Ishikawa (cell line): ENCODE measurements at regions not wholly inside any gene's neighbourhood (a gene's known extent, or its start where the extent isn't known, plus 50 kb on each side); places are given as distances from the start of the nearest gene placed in this dataset.

Experiments used
- CEBPB ChIP-seq: IDR thresholded peaks from 2 replicates; pipeline ENCODE4 v1.6.1; 2012
- FOXM1 ChIP-seq: IDR thresholded peaks from 2 replicates; pipeline ENCODE4 v1.6.1; 2012; ENCODE audit warnings: low read depth, borderline replicate concordance
- MAX ChIP-seq: IDR thresholded peaks from 2 replicates; pipeline ENCODE4 v1.6.1; 2012
- RAD21 ChIP-seq: IDR thresholded peaks from 2 replicates; pipeline ENCODE4 v1.6.1; 2012; ENCODE audit warnings: low read depth
- TCF12 ChIP-seq: IDR thresholded peaks from 2 replicates; pipeline ENCODE4 v1.6.1; 2012; ENCODE audit warnings: low read depth
- YY1 ChIP-seq: IDR thresholded peaks from 2 replicates; pipeline ENCODE4 v1.6.1; 2012; ENCODE audit warnings: low read depth

GRCh38 chr17:77001487-77001886, 133.3 kb downstream of the MGAT5B start:
- TF ChIP-seq MAX, result no peak
- no peak for TF ChIP-seq CEBPB
- no peak for TF ChIP-seq FOXM1
- no peak for TF ChIP-seq YY1
- TF ChIP-seq TCF12, result no peak
- no peak for TF ChIP-seq RAD21
